Breast epithelium (tissue), 3 donors: ENCODE measurements at regions not wholly inside any gene's neighbourhood (a gene's known extent, or its start where the extent isn't known, plus 50 kb on each side); places are given as distances from the start of the nearest gene placed in this dataset.

Experiments used
- CTCF ChIP-seq, 3 donors: fragments of 450-650 bp; IDR thresholded peaks; one replicate each; pipeline ENCODE4 v1.5.1; 2016 to 2017; ENCODE audit warnings: antibody characterized with exemption in 3 of 3, mild to moderate bottlenecking in 3 of 3, moderate library complexity in 3 of 3
- POLR2A ChIP-seq: fragments of 450-650 bp; IDR thresholded peaks from one replicate; pipeline ENCODE4 v1.6.1; 2016; ENCODE audit warnings: antibody characterized with exemption, mild to moderate bottlenecking, moderate library complexity

GRCh38 chrX:45879512-45879911, 665.7 kb downstream of the ZNF674 start:
- TF ChIP-seq CTCF (IDR thresholded peaks at IDR 0.05), result no peak
- TF ChIP-seq POLR2A, result no peak
